IPS-15b (cell line): ENCODE measurements at regions not wholly inside any gene's neighbourhood (a gene's known extent, or its start where the extent isn't known, plus 50 kb on each side); places are given as distances from the start of the nearest gene placed in this dataset.
"Not testable (repeated sequence)": the region's sequence is repeated elsewhere in the genome, so short reads cannot be mapped to it uniquely, and the experiment has no call there.

Experiments used
- H3K27me3 ChIP-seq: one replicate; pipeline ENCODE4 v1.6.1; 2013; ENCODE audit warnings: low read length; ENCODE audit not compliant: control insufficient read depth, insufficient read depth
- H3K36me3 ChIP-seq: one replicate; pipeline ENCODE4 v1.6.1; 2013; ENCODE audit warnings: low read length; ENCODE audit not compliant: control insufficient read depth, insufficient read depth
- H3K4me1 ChIP-seq: one replicate; pipeline ENCODE4 v1.6.1; 2013; ENCODE audit warnings: mild to moderate bottlenecking, low read length; ENCODE audit not compliant: control insufficient read depth, insufficient read depth
- H3K4me3 ChIP-seq: one replicate; pipeline ENCODE4 v1.5.1; 2013; ENCODE audit warnings: low read depth, low read length
- H3K9ac ChIP-seq: one replicate; pipeline ENCODE4 v1.6.1; 2013; ENCODE audit warnings: low read depth, mild to moderate bottlenecking, low read length
- H3K9me3 ChIP-seq: one replicate; pipeline ENCODE4 v1.6.1; 2013; ENCODE audit warnings: mild to moderate bottlenecking, low read length; ENCODE audit not compliant: control insufficient read depth, insufficient read depth

GRCh38 chr5:23147625-23148024 is 294.5 kb upstream of the CDH12 start:
- H3K4me1 ChIP-seq: no peaks in the 10 kb centered on the region
- H3K9ac ChIP-seq: no peak overlapping the region
- no peaks in the 10 kb centered on the region for H3K36me3 ChIP-seq
- H3K9me3 ChIP-seq: no peaks in the 10 kb centered on the region
- H3K27me3 ChIP-seq: no peaks in the 10 kb centered on the region
- H3K4me3 ChIP-seq: no peak overlapping the region

GRCh38 chr5:23146183-23146582 is 293.0 kb upstream of the CDH12 start:
- H3K36me3 ChIP-seq: no peaks in the 10 kb centered on the region
- no peaks in the 10 kb centered on the region for H3K9me3 ChIP-seq
- H3K4me3 ChIP-seq: no peak overlapping the region
- no peak overlapping the region for H3K9ac ChIP-seq
- no peaks in the 10 kb centered on the region for H3K27me3 ChIP-seq
- no peaks in the 10 kb centered on the region for H3K4me1 ChIP-seq

- Histone ChIP-seq H3K27me3 (no peaks in the 10 kb centered on the region), H3K9ac (no peak overlapping the region), H3K9me3 (no peaks in the 10 kb centered on the region), H3K4me1 (no peaks in the 10 kb centered on the region), H3K36me3 (no peaks in the 10 kb centered on the region), H3K4me3 (no peak overlapping the region)
Observed at GRCh38 chr5:23139338-23140171, 286.4 kb upstream of the CDH12 start.

- Histone ChIP-seq H3K9ac (no peak overlapping the region), H3K4me3 (no peak overlapping the region), H3K4me1 (no peaks in the 10 kb centered on the region), H3K27me3 (no peaks in the 10 kb centered on the region), H3K36me3 (no peaks in the 10 kb centered on the region), H3K9me3 (no peaks in the 10 kb centered on the region)
Observed at GRCh38 chr5:23136958-23137357, 283.8 kb upstream of the CDH12 start.

- H3K9me3 ChIP-seq: no peaks in the 10 kb centered on the region
Observed at GRCh38 chr5:23132231-23132630, 279.1 kb upstream of the CDH12 start.

GRCh38 chr5:23112237-23112636 is 259.1 kb upstream of the CDH12 start:
- no peaks in the 10 kb centered on the region for H3K36me3 ChIP-seq
- H3K4me3 ChIP-seq: no peak overlapping the region
- H3K9ac ChIP-seq: no peak overlapping the region
- no peaks in the 10 kb centered on the region for H3K27me3 ChIP-seq
- no peaks in the 10 kb centered on the region for H3K4me1 ChIP-seq
- H3K9me3 ChIP-seq: no peaks in the 10 kb centered on the region

More at GRCh38 chr5:23132231-23132630, 279.1 kb upstream of the CDH12 start:
- Histone ChIP-seq H3K4me1 (no peaks in the 10 kb centered on the region), H3K27me3 (no peaks in the 10 kb centered on the region), H3K36me3 (no peaks in the 10 kb centered on the region), H3K9ac (no peak overlapping the region), H3K4me3 (no peak overlapping the region)

GRCh38 chr5:23105021-23105420 is 251.9 kb upstream of the CDH12 start:
- no peak overlapping the region for H3K4me3 ChIP-seq
- no peak overlapping the region for H3K9ac ChIP-seq
- no peaks in the 10 kb centered on the region for H3K27me3 ChIP-seq
- H3K9me3 ChIP-seq: no peaks in the 10 kb centered on the region
- no peaks in the 10 kb centered on the region for H3K36me3 ChIP-seq
- H3K4me1 ChIP-seq: no peaks in the 10 kb centered on the region

GRCh38 chr5:23103566-23103965 is 250.4 kb upstream of the CDH12 start:
- Histone ChIP-seq H3K4me3 (no peak overlapping the region), H3K9ac (no peak overlapping the region), H3K4me1 (no peaks in the 10 kb centered on the region), H3K27me3 (no peaks in the 10 kb centered on the region), H3K9me3 (no peaks in the 10 kb centered on the region), H3K36me3 (no peaks in the 10 kb centered on the region)

GRCh38 chr5:23095418-23095817 is 242.3 kb upstream of the CDH12 start:
- H3K4me3 ChIP-seq, H3K9ac ChIP-seq, H3K9me3 ChIP-seq, H3K27me3 ChIP-seq, H3K36me3 ChIP-seq, H3K4me1 ChIP-seq: not testable (repeated sequence)

- Histone ChIP-seq H3K4me1 (no peaks in the 10 kb centered on the region), H3K9ac (no peak overlapping the region), H3K36me3 (no peaks in the 10 kb centered on the region), H3K9me3 (no peaks in the 10 kb centered on the region), H3K27me3 (no peaks in the 10 kb centered on the region), H3K4me3 (no peak overlapping the region)
Observed at GRCh38 chr5:23089286-23089685, 236.1 kb upstream of the CDH12 start.

- Histone ChIP-seq H3K36me3 (no peaks in the 10 kb centered on the region), H3K9ac (no peak overlapping the region), H3K27me3 (no peaks in the 10 kb centered on the region), H3K4me1 (no peaks in the 10 kb centered on the region), H3K9me3 (no peaks in the 10 kb centered on the region), H3K4me3 (no peak overlapping the region)
Observed at GRCh38 chr5:23084815-23085214, 231.7 kb upstream of the CDH12 start.

- Histone ChIP-seq H3K4me1 (no peaks in the 10 kb centered on the region), H3K9ac (no peak overlapping the region), H3K4me3 (no peak overlapping the region), H3K9me3 (no peaks in the 10 kb centered on the region), H3K27me3 (no peaks in the 10 kb centered on the region), H3K36me3 (no peaks in the 10 kb centered on the region)
Observed at GRCh38 chr5:23072179-23072578, 219.0 kb upstream of the CDH12 start.
